C4-2B (cell line): ENCODE measurements at regions not wholly inside any gene's neighbourhood (a gene's known extent, or its start where the extent isn't known, plus 50 kb on each side); places are given as distances from the start of the nearest gene placed in this dataset.
"Not testable (repeated sequence)": the region's sequence is repeated elsewhere in the genome, so short reads cannot be mapped to it uniquely, and the experiment has no call there.

ENCODE experiments used
- H3K27ac ChIP-seq: fragments of 450-650 bp; 2 replicates; pipeline ENCODE4 v1.5.1; 2017
- CTCF ChIP-seq: fragments of 450-650 bp; conservative IDR thresholded peaks from 2 replicates; pipeline ENCODE4 v1.5.1; 2017; ENCODE audit warnings: mild to moderate bottlenecking
- ZFX ChIP-seq: fragments of 450-650 bp; IDR thresholded peaks from 2 replicates; pipeline ENCODE4 v1.6.1; 2017

GRCh38 chr3:8164145-8164544, 337.5 kb upstream of the LMCD1 start:
- H3K27ac ChIP-seq: no peak overlapping the region
- no peak for TF ChIP-seq ZFX
- no peak for TF ChIP-seq CTCF

- H3K27ac ChIP-seq: no peak overlapping the region
- TF ChIP-seq CTCF (no peak), ZFX (no peak)
These were observed 335.6 kb upstream of the LMCD1 start for GRCh38 chr3:8166014-8166413.

- H3K27ac ChIP-seq: no peak overlapping the region
- TF ChIP-seq CTCF (no peak), ZFX (no peak)
These were observed 330.6 kb upstream of the LMCD1 start for GRCh38 chr3:8170971-8171508.

- H3K27ac ChIP-seq: no peak overlapping the region
- TF ChIP-seq ZFX (no peak), CTCF (no peak)
These were observed 327.7 kb upstream of the LMCD1 start for GRCh38 chr3:8173892-8174291.

- not testable (repeated sequence) for H3K27ac ChIP-seq
These were observed 324.7 kb upstream of the LMCD1 start for GRCh38 chr3:8176759-8177483.

GRCh38 chr3:8178516-8178915, 323.1 kb upstream of the LMCD1 start:
- not testable (repeated sequence) for H3K27ac ChIP-seq

- H3K27ac ChIP-seq: no peak overlapping the region
- TF ChIP-seq ZFX (no peak), CTCF (no peak)
These were observed 318.7 kb upstream of the LMCD1 start for GRCh38 chr3:8182904-8183303.

- H3K27ac ChIP-seq: no peak overlapping the region
- TF ChIP-seq CTCF: no peak
- no peak for TF ChIP-seq ZFX
These were observed 318.0 kb upstream of the LMCD1 start for GRCh38 chr3:8183627-8184026.
